ENCODE measurements at regions not wholly inside any gene's neighbourhood (a gene's known extent, or its start where the extent isn't known, plus 50 kb on each side); places are given as distances from the start of the nearest gene placed in this dataset.

DNA sequence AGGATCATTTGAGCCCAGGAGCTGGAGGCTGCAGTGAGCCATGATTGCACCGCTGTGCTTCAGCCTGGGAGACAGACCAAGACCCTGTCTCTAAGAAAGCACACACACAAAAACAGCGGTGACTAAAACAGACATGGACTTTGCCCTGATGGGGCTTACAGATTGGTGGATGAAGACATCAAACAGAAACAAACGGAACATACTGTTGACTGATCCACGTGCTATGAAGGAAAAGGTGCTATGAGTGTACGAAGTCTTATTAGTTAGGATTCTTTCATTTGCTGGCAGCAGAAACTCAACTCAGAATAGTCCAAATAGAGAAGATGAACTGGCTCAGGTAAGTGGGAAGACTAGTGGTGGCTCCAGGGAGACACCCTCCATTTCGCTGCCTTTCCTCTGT, 309.8 kb upstream of the N4BP1 start:
- DNase-seq, result no peak

GRCh38 chr16:48918520-48919258, 308.7 kb upstream of the N4BP1 start:
- DNase-seq, result no peak

DNA sequence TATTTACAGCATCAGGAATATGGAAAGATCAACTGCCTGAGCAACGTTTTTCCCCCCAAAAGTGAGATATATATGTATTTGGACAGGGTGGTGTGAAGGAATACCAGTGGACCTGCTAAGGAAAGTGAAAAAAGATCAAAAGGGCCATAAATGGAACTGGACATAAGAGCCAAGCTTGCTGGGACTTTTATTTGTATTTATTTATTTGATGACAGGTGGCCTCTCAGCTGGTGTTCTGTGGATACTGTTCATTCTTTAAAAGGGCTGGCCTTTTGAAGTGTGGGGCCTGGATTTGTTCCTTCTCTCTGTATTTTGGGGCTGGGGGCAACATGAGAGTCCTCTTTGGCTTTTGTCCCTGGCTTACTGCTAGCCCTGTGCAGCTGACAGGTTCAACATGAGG, 306.6 kb upstream of the N4BP1 start:
- DNase-seq, result no peak

DNA sequence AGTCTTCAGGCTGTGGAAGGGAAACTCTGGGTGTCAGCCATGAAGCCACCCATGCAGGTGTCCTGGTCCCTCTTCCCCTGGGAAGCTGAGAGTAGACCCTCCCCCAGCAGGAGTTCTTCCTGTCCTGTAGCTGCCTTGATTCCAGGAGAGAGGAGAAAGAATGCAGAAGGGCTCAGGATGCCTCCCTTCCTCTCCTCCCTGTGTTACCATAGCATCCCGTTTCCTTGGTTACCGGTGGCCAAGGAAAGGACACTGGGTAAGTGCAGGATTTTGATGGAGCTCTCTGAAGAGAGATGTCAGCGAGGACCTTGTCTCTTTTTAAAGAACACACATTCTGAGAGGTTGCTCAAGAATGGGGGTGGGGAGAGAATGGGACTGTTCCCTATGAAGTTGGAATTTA, 304.1 kb upstream of the N4BP1 start:
- DNase-seq, result no peak

DNA sequence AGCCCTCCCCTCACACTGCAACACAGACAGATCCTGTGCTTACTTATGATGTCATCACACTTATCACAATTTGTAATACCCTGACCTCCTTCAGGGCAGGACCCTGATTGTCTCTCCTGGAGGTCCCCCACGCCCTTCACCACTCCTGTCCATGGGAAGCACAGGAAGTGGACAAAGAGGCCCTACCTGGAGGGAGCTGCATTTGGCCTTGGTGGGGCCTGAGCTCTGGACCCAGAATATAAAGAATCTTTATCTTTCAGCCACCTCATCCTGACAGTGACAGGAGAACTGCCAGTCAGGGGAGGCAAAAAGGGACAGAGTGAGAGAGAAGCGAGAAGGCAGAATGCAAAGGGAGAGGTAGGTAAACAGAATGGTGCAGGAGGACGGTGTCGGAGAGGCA, 303.4 kb upstream of the N4BP1 start:
- no peak for DNase-seq

DNA sequence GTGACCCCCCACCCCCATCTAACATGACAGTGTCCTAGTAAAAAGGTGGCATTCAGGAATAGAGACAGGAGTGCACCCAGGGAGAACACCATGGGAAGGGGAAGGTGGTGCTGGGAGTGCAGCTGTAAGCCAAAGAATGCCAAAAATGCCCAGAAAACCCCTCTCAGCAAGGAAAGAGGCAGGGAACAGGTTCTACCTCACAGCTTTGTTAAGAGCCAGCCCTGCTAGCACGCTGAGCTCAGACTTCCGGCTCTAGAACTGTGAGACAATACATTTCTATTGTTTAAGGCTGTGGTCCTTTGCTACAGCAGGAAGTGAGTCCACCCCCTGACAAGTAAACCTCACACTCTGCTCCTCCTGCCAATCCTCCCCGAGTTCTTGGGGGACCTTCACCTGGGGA, 302.4 kb upstream of the N4BP1 start:
- no peak for DNase-seq

- no peak for DNase-seq
Observed at GRCh38 chr16:48911700-48912099, 301.7 kb upstream of the N4BP1 start.

GRCh38 chr16:48910214-48910613, 300.2 kb upstream of the N4BP1 start:
- DNase-seq, result no peak

DNA sequence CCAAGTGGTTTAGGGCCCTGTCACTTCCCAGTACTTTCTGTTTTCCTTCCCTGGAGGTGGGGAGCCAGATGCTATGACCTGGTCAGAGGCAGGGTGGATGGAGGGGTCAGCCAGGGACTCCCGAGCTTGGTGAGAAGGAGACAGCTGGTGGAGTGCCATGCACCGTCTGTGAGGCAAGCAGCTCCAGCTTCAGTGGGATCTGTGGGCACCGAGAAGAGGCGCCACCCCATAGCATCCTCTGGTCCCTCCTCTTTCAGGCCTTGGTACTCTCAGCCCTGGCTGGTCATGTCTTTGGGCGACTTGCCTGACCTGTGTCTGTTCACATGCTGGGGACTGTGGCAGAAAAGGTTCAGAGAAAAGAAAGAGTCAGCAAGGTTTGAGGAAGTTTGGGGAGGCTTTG, 299.3 kb upstream of the N4BP1 start:
- DNase-seq, result no peak

DNA sequence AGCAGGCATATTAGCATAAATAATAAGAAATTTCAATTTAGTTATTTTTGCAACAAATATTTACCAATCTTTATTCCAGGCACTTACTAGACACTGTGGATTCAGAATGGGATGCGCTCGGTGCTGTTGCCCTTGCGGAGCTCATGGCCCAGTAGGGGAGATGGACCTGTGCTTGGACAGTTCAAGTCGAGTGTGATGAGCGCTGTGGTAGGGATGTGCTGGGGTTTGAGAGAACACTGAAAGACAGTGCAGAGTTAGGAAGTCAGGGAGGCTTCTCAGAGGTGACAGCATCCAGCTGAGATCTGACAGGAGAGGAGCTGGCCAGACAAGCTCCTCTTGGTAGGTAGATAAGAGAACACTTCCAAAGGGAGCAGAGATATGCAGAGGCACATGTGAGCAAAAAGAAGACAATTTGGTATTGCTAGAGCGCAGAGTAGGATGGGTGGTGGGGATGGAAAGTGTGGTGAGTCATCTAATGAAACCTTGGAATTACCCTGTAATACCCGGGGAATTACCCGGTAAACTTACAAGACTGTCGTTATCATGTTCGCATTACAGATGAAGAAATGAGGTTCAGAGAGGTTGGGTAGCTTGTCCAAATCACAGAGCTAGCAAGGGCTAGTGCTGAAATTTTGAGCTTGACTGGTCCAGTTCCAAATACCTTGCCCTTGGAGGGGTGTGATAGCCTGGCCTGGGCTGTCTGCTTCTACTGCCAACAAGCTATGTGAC, 298.1 kb upstream of the N4BP1 start:
- DNase-seq, result no peak

DNA sequence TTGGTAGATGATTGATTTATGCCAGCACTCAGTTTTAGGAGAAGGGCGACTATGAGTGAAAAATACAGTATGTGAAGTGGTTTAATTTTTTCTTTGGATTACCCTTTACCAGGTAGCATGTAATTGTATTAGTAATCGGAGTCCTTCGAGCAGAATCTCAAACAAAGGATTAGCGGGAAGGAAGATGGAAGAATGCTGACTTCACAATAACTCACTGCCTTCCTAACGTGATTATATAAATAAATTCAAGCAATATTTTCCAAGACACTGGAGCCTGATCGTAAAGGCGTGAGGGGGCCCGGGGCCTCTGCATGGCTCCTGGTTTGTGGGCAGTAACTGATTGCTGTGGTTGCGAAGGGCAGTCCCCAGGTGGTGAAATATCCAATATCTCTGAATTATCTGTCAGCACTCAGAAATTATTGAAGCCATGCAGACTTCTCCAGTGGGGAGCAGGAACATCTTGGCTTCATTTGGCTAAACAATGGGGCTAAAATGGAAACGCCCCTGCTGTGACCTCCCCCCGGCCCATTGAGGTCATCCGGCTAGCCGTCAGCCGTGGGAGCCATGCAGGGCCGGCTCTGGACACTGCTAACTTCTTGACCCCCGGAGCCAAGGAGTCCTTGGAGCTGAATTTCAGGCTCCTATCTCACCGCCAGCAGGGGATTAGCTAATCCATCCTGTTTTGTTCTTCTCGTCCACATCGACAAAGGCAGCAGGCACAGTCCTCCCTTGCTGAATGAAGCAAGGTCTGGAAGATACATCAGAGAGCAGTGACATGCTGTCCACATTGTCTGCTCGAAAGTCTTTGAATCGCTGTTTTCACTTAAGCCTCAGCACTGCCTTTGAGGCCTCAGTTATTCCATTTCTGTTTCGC, 295.9 kb upstream of the N4BP1 start:
- DNase-seq, result no peak

DNA sequence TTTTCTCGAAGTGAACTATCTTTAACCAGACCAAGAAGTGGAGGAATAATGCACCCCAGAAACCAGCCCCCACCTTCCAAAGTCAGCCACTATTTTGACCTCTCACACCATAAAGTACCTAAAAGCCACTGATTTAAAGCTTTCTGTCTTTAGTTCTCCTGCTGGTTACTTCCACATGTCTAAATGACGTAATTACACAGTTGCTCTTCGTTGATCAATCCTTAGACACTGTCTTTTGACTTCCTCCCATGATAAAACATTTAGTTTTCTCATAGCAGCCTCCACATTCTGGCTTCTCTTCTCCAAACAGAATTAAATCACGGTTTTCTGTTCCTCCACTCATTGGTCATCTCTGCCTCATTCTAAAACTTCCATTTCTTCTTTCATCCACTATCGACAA, 294.4 kb upstream of the N4BP1 start:
- DNase-seq, result no peak

- DNase-seq, result no peak
Observed at GRCh38 chr16:48903039-48903438, 293.1 kb upstream of the N4BP1 start.

DNA sequence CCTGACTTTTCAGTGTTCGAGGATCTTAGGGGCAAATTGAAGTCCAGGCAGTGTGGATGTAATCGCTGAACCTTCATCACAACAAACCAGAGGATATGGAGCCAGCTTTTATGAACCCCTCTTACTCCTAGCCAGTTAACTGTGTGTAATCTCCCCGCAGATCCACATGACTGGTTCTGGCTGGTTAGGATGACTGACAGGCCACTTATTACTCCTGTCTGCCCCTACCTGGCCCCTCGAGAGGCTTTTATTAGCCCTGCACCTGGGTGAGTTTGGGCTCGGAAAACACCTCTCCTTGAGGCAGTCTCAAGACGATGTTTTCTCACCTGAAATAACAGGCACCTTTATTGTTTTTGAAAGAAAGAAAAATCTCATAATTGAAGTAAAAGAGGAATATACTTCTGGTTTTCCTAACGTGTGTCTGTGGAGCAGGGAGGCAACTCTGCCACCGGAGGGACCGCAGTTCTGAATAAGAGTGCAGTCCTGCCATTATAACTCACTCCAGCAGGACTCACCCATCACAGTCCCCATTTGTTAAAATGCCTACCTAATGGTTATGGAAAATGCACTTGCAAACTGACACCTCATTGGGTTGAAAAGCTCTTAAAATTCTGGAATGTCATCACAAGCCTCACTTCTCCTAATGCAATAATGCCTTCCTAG, 291.9 kb upstream of the N4BP1 start:
- DNase-seq, result no peak

GRCh38 chr16:48899500-48899899, 289.5 kb upstream of the N4BP1 start:
- DNase-seq, result no peak

DNA sequence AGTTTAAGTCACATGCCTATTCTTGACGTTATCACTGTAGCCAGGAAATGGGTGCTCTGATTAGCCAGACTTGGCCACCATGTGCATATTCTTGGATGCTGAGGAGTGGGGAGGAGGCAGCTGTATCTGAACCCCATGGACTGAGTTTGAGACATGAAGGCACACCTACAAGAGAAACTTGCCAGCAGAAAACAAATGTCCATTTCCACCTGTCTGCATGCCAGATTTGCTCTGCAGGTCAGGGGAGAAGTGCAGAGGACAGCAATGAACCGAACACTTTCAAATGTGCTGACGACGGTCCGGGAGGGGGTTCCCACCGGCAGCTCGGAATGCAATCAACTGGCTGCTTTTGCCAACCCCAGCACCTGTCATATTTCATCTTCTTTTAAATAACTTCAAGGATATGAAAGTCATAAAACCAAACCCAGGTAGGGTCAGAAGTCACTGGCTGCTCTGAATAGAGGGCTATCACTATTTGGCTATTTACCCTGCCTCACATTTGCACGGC, 287.8 kb upstream of the N4BP1 start:
- no peak for DNase-seq

GRCh38 chr16:48895142-48895541, 285.2 kb upstream of the N4BP1 start:
- no peak for DNase-seq

GRCh38 chr16:48892893-48893292, 282.9 kb upstream of the N4BP1 start:
- DNase-seq, result no peak

- DNase-seq, result no peak
Observed at GRCh38 chr16:48887646-48888210, 277.7 kb upstream of the N4BP1 start.

GRCh38 chr16:48885471-48885870, 275.5 kb upstream of the N4BP1 start:
- no peak for DNase-seq

GRCh38 chr16:48881272-48881671, 271.3 kb upstream of the N4BP1 start:
- no peak for DNase-seq

All from CD4-positive, alpha-beta T cell treated with Interferon alpha-2 for 1 hour (primary cell).